Hepatocyte (in vitro differentiated cells): ENCODE measurements at regions not wholly inside any gene's neighbourhood (a gene's known extent, or its start where the extent isn't known, plus 50 kb on each side); places are given as distances from the start of the nearest gene placed in this dataset.

Source experiments
- EZH2 ChIP-seq: fragments of 200-600 bp; sonication (generic); IDR thresholded peaks from 2 replicates; pipeline ENCODE4 v1.6.1; 2016; ENCODE audit warnings: antibody characterized with exemption, mild to moderate bottlenecking, borderline replicate concordance
- TF ChIP-seq, protein P1 (sequence below): fragments of 200-600 bp; sonication (generic); IDR thresholded peaks from 2 replicates; pipeline ENCODE4 v1.5.1; 2016; ENCODE audit warnings: antibody characterized with exemption, mild to moderate bottlenecking; ENCODE audit not compliant: poor library complexity

DNA sequence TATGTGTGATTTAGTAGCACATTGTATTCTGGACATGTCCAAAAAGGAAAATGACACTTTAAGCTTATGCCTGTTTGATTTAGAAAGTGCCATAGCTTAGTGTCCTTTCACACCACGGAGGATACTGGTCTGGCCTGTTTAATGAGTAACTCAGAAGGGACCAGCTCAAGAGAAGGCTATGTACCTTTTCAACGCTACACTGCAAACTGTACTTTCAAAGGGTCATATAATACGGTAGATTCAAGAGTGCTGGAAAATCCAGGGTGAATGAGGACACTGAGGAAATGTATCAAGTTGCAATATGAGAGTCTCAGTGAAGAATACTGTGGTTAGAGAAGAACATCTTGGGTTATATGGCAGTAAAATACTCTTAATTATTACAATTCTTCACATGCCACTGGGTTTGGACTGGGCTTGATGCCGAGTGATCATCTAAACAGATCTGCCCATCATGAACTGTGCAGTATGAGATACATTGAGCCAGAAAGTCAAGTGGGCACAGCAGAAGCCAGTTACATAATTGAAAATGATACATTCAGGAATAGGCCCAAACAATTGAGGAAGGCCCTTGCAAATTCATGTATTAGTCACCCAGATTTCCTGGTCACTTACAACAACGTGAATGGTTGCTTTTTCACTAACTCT lies 1211.5 kb upstream of the CDH9 start:
- TF ChIP-seq, protein P1, sequence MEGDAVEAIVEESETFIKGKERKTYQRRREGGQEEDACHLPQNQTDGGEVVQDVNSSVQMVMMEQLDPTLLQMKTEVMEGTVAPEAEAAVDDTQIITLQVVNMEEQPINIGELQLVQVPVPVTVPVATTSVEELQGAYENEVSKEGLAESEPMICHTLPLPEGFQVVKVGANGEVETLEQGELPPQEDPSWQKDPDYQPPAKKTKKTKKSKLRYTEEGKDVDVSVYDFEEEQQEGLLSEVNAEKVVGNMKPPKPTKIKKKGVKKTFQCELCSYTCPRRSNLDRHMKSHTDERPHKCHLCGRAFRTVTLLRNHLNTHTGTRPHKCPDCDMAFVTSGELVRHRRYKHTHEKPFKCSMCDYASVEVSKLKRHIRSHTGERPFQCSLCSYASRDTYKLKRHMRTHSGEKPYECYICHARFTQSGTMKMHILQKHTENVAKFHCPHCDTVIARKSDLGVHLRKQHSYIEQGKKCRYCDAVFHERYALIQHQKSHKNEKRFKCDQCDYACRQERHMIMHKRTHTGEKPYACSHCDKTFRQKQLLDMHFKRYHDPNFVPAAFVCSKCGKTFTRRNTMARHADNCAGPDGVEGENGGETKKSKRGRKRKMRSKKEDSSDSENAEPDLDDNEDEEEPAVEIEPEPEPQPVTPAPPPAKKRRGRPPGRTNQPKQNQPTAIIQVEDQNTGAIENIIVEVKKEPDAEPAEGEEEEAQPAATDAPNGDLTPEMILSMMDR, result no peak
- no peak for TF ChIP-seq EZH2
